ENCODE measurements at regions not wholly inside any gene's neighbourhood (a gene's known extent, or its start where the extent isn't known, plus 50 kb on each side); places are given as distances from the start of the nearest gene placed in this dataset.

- Histone ChIP-seq H3K4me3 (ENCODE audit: low read depth, low read length) (no peak overlapping the region), H3K27me3 (ENCODE audit: control insufficient read depth, insufficient read depth, low read length) (no peaks in the 10 kb centered on the region), H3K27ac (ENCODE audit: low read depth, low read length) (no peak overlapping the region), H3K9me3 (ENCODE audit: control insufficient read depth, insufficient read depth, low read length) (peaks cover 17% of the 10 kb centered on the region; the same call in 1 of the 2 replicates)
- POLR2A ChIA-PET, result no interaction called here
- CTCF ChIA-PET, result no interaction called here
- TF ChIP-seq CTCF (IDR thresholded peaks at IDR 0.05; ENCODE audit: low read depth, low read length), result no peak
- no peak for DNase-seq (ENCODE audit: low read depth, low spot score)
These were observed 529.5 kb upstream of the RBFOX1 start for GRCh38 chr16:6803176-6803575.

- Histone ChIP-seq H3K4me3 (ENCODE audit: low read depth, low read length) (no peak overlapping the region), H3K27me3 (ENCODE audit: control insufficient read depth, insufficient read depth, low read length) (no peaks in the 10 kb centered on the region), H3K27ac (ENCODE audit: low read depth, low read length) (no peak overlapping the region), H3K9me3 (ENCODE audit: control insufficient read depth, insufficient read depth, low read length) (peaks cover 10% of the 10 kb centered on the region)
- no peak for DNase-seq (ENCODE audit: low read depth, low spot score)
- CTCF ChIA-PET, result no interaction called here
- POLR2A ChIA-PET, result no interaction called here
- TF ChIP-seq CTCF (IDR thresholded peaks at IDR 0.05; ENCODE audit: low read depth, low read length), result no peak
These were observed 535.4 kb upstream of the RBFOX1 start for GRCh38 chr16:6797223-6797622.

GRCh38 chr16:6777624-6778023, 555.0 kb upstream of the RBFOX1 start:
- ChIA-PET CTCF (no interaction called here), POLR2A (no interaction called here)
- H3K4me3 ChIP-seq (ENCODE audit: low read depth, low read length), result no peak overlapping the region
- no peak overlapping the region for H3K27ac ChIP-seq (ENCODE audit: low read depth, low read length)
- no peaks in the 10 kb centered on the region for H3K27me3 ChIP-seq (ENCODE audit: control insufficient read depth, insufficient read depth, low read length)
- no peak for DNase-seq (ENCODE audit: low read depth, low spot score)
- TF ChIP-seq CTCF (IDR thresholded peaks at IDR 0.05; ENCODE audit: low read depth, low read length), result no peak
- peaks cover 17% of the 10 kb centered on the region for H3K9me3 ChIP-seq (ENCODE audit: control insufficient read depth, insufficient read depth, low read length)

- peaks cover 22% of the 10 kb centered on the region for H3K9me3 ChIP-seq (ENCODE audit: control insufficient read depth, insufficient read depth, low read length)
- no peak for TF ChIP-seq CTCF (IDR thresholded peaks at IDR 0.05; ENCODE audit: low read depth, low read length)
- no peaks in the 10 kb centered on the region for H3K27me3 ChIP-seq (ENCODE audit: control insufficient read depth, insufficient read depth, low read length)
- POLR2A ChIA-PET, result no interaction called here
- no peak overlapping the region for H3K4me3 ChIP-seq (ENCODE audit: low read depth, low read length)
- no peak overlapping the region for H3K27ac ChIP-seq (ENCODE audit: low read depth, low read length)
- CTCF ChIA-PET, result interaction anchor here (0.7 kb wide), 1 partner anchor 17 kb away, joined by 3 read pairs; no protein-coding TSS in a partner anchor
- no peak for DNase-seq (ENCODE audit: low read depth, low spot score)
These were observed 556.9 kb upstream of the RBFOX1 start for GRCh38 chr16:6775712-6776111.

- TF ChIP-seq CTCF (IDR thresholded peaks at IDR 0.05; ENCODE audit: low read depth, low read length), result no peak
- Histone ChIP-seq H3K9me3 (ENCODE audit: control insufficient read depth, insufficient read depth, low read length) (peaks cover 24% of the 10 kb centered on the region), H3K4me3 (ENCODE audit: low read depth, low read length) (no peak overlapping the region), H3K27ac (ENCODE audit: low read depth, low read length) (no peak overlapping the region), H3K27me3 (ENCODE audit: control insufficient read depth, insufficient read depth, low read length) (no peaks in the 10 kb centered on the region)
- ChIA-PET POLR2A (no interaction called here), CTCF (no interaction called here)
- no peak for DNase-seq (ENCODE audit: low read depth, low spot score)
These were observed 560.7 kb upstream of the RBFOX1 start for GRCh38 chr16:6771956-6772355.
